ENCODE measurements at regions not wholly inside any gene's neighbourhood (a gene's known extent, or its start where the extent isn't known, plus 50 kb on each side); places are given as distances from the start of the nearest gene placed in this dataset.

GRCh38 chr15:55074431-55074830, 122.3 kb downstream of the RSL24D1 start:
- TF ChIP-seq CTCF (IDR thresholded peaks at IDR 0.05) (no peak), POLR2A (IDR thresholded peaks at IDR 0.05) (no peak)

All from lower leg skin (tissue), 3 donors.